ENCODE measurements at regions not wholly inside any gene's neighbourhood (a gene's known extent, or its start where the extent isn't known, plus 50 kb on each side); places are given as distances from the start of the nearest gene placed in this dataset.
"Not testable (repeated sequence)": the region's sequence is repeated elsewhere in the genome, so short reads cannot be mapped to it uniquely, and the experiment has no call there.

DNA sequence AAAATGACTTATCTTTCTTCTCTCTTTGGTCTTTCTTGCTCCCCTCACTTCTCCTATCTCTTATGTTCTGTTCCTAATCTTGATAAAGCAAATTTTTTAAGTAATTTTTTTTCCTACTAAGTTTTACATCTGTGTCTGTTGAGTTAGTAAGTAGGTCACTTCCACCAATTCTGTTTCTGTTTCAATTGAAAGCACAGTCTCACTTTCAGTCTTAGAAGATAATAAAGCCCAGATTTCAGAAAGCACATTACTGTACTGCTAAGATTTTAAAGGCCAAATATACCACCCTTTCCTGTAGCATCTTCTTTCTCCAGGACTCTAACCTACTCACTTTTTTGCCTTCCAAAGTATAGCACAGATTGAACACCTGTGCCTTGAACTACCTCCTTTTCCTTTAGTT lies 866.1 kb upstream of the ADGRB3 start:
- DNase-seq (ENCODE audit: low read depth in 2 of 2), result no peak

DNA sequence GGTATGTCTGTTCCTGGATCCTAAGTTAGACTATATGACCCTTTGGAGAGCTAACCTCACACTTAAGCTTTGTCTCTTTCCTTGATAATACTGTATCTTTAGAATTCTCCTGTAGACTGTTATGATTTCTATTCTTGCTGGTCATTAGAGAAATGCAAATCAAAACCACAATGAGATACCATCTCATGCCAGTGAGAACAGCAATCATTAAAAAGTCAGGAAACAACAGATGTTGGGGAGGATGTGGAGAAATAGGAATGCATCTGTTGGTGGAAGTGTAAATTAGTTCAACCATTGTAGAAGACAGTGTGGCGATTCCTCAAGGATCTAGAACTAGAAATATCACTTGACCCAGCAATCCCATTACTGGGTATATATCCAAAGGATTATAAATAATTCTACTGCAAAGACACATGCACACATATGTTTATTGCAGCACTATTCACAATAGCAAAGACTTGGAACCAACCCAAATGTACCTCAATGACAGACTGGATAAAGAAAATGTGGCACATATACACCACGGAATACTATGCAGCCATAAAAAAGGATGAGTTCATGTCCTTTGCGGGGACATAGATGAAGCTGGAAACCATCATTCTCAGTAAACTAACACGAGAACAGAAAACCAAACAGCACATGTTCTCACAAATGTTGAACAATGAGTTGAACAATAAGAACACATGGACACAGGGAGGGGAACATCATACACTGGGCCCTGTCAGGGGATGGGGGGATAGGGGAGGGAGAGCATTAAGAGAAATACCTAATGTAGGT lies 867.8 kb upstream of the ADGRB3 start:
- DNase-seq (ENCODE audit: low read depth in 2 of 2), result not testable (repeated sequence)

DNA sequence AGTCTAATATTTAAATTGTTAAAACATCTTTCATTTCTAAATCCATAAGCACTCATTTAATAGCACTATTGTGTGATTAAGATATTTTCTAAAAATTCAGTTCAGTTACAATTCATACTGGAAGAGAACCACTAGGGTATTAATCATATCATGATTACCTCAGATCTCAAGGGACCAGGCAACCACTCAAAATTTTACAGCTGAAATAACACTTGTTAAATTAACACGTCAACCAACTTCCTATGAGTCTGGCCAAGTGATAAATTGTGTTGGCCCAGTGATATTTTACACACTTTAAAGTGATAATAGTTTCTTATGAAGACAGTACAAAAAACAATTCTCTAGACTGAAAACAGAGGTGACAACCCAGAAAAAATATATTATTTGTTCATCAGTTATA lies 869.0 kb upstream of the ADGRB3 start:
- DNase-seq (ENCODE audit: low read depth in 2 of 2), result no peak

DNA sequence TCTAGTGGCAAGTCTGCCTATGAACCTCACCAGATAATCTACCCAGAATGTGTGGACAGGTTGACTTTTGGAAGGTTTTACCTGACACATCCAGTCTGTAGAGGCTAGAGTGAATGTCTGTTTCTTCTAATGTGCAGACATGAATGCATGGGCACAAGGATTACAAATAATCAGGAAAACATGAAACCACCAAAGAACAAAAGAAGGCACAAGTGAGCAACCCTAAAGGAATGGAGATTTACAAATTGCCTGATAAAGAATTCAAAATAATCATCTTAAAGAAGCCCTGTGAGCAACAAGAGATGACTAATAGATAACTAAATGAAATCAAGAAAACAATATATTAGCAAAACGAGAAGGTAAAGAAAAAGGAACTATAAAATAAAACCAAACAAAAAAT lies 876.1 kb upstream of the ADGRB3 start:
- no peak for DNase-seq (ENCODE audit: low read depth in 2 of 2)

DNA sequence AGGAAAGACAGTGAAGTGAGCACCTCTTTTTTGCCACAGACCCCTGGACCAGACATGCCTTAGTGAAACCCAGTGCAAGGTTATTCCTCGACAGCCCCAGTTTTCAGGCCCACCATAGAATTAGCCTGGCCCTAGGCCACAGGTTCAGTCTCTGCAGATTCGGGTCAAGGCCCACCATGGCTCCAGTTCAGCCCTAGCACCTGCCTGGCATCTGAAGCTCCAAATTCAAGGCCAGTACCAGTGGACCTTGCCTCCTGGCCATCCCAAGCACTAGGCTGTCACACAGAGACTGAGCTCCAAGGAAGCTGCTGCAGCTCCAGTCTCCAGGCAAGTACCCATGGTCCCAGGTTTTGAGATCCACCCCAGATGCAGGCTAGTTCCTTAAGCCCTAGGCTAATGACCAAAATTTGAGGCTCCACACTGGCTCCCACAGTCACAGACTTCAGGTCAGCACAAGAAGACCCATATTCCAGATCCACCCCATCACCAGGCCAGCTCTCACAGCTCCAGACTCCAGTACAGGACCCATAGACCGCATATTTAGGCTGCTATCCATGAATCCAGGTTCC lies 877.5 kb upstream of the ADGRB3 start:
- no peak for DNase-seq (ENCODE audit: low read depth in 2 of 2)

DNA sequence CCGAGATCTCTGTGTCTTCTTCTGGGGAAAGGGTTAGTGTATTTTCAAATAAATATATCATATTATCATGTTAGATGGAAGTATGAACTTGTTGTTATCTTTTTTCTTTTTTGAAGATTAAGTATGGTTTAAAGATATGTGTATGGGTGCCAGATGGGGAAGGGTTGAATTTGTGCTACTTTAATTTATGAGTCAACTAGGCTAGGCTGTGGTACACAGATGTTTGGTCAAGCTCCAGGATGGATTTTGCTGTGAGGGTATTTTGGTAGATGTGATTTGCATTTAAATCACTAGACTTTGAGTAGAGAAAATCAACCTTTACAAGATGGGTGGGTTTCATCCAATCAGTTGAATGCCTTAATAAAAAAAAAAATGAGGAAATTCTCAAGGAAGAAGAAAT lies 886.6 kb upstream of the ADGRB3 start:
- DNase-seq (ENCODE audit: low read depth in 2 of 2), result no peak

DNA sequence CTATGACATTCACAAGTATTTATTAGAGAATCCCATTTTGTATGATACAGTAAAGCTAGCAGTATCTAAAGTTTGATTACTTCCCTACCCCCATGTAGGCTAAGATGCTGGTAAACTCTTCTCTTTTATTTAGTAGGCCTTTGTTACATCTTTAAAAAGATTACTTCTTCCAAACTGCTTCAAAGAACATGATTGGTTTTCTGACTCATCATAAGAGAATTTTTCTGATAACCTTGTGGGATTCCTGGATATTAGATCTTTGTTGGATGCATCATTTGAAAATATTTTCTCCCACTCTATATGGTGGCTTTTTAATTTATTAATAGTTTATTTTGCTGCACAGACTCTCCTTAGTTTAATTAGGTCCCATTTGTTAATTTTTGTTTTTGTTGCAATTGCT lies 898.3 kb upstream of the ADGRB3 start:
- DNase-seq (ENCODE audit: low read depth in 2 of 2), result no peak

DNA sequence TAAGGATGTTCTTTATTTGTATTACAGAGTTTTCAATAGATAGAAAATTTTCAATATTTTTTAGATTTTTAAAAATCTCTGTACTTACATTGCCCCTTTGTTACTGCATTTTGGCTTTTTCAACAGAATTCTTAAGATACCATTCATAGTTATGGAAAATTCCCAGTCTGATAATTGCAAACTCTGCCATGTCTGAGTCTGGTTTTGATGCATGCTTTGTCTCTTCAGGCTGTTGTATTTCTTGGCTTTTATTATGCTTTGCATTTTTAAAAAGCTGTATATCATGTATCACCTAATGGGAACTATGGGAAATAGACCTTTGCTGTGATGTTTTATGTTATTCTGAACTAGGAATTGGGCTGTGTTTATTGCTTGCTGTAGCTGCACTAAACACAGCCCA lies 898.9 kb upstream of the ADGRB3 start:
- peak in 1 of 2 experiments; percentile 5 for DNase-seq (ENCODE audit: low read depth in 2 of 2)

DNA sequence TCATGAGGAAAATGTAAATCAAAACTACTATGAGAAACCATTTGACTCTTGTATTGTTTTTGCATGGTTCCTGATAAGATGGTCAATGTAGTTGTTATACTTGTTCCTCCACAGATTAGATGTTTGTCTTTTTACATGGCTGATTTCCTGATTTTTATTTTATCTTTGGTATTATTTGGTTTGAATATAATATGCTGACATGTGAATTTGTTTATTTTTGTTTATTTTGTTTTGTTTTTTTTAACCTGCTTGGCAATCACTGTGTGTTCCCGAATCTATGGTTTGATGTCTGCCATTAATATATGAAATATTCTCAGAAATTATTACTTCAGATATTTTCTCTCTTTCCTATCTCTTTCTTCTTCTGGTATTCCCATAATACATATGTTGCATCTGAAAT lies 899.5 kb upstream of the ADGRB3 start:
- DNase-seq (ENCODE audit: low read depth in 2 of 2), result no peak

DNA sequence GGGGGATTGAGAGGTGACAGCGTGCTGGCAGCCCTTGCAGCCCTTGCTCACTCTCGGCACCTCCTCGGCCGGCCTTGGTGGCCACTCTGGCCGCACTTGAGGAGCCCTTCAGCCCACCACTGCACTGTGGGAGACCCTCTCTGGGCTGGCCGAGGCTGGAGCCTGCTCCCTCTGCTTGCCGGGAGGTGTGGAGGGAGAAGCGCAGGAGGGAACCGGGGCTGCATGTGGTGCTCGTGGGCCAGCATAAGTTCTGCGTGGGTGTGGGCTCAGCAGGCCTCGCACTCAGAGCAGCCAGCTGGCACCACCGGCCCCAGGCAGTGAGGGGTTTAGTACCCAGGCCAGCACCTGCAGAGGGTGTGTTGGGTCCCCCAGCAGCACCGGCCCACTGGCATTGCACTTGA lies 912.2 kb upstream of the ADGRB3 start:
- no peak for DNase-seq (ENCODE audit: low read depth in 2 of 2)

DNA sequence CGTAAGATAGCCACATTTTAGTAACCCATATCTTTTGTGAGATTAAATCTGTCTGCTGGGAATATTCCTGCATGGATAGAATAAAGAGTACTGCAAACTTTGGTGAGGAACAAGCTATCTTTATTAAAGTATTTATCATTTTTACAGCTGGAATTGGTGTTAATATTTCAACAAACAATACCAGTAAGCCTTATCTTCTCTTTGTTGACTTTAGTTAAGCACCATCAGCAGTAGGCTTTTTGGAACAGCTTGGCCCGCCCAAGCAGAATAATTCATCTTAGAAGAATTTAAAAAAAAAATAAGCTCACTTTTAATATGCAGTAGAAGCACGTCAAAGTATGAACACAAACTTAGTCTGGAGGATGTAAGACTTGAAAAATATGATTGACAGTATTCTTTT lies 917.8 kb upstream of the ADGRB3 start:
- no peak for DNase-seq (ENCODE audit: low read depth in 2 of 2)

DNA sequence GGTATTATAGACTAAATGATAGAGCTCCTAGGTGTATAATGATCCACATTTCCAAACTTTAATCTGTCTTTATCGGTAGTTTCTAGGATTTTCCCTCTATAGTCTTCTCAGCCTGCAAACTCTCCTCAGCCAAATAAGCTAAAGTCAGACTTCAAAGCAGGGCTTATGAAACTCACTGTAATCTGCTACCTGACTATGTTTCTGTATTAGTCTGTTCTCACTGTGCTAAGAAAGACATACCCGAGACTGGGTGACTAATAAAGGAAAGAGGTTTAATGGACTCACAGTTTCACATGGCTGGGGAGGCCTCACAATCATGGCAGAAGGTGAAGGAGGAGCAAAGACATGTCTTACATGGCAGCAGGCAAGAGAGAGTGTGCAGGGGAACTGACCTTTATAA lies 928.7 kb upstream of the ADGRB3 start:
- DNase-seq (ENCODE audit: low read depth in 2 of 2), result no peak

DNA sequence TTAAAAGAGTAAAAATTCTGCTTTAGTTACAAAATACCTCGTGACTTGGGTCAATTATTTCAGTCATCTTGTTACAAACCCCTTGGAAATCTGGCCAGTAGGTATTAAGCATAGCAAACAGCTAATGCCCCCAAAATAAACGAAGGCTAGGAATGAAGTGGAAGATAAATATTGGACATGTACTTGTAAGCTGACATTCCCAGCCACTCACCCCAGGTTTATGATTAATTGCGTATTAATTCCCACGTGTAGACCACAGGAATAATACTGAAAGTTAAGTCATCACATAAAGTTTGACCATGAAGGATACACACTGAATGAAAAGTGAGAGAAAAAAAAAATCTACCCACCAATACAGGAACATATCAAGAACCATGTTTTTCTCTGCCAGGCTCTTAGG lies 936.5 kb upstream of the ADGRB3 start:
- DNase-seq (ENCODE audit: low read depth in 2 of 2), result no peak

DNA sequence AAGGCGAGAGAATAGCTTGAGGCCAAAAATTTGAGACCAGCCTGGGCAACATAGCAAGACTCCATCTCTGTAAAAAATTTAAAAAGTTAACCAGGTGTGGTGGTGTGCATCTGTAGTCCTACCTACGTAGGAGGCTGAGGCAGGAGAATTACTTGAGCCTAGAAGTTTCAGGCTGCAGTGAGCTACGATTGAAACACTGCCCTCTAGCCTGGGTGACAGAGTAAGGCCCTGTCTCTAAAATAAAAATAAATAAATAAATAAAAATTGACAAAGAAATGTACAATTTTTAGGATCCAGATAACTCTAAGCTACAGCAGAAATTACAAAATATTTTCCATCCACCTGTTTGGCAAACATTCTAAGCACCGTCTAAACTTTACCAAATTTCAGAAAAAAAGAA lies 941.0 kb upstream of the ADGRB3 start:
- no peak for DNase-seq (ENCODE audit: low read depth in 2 of 2)

DNA sequence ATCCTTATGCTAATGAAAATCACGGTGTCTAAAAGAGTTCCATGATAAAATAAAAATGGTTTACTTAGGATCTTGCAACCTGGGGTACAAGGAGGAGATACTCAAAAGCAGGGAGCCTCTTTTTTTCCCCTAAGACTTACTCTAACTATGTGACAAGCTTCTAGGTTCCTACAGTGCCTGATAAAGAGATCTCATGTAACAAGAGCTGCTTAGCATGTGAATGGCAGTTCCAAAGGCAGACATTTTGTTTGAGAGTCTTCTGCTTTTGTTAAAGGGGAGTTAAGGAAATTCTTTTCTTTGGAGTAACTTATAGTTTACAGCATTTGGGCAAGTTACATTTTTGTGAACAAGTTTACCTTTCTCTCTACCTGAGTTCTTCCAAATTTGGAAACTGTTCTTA lies 945.8 kb upstream of the ADGRB3 start:
- DNase-seq (ENCODE audit: low read depth in 2 of 2), result no peak

DNA sequence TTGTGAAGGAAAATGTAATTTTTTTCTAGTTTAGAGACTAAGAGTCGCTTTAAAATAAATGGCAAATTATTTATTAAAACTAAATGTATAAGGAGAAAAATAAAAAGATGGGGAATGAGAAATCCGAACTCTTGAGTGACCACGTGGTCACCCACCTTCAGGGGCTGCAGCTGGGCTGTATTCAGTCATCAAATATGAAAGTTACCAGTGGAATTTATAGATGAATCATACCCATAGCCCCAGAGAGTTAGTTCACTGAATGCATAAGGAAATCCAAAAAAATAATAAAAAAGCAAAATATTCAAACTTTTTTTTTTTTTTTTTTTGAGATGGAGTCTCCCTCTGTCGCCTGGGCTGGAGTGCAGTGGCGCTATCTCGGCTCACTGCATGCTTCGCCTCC lies 947.7 kb upstream of the ADGRB3 start:
- no peak for DNase-seq (ENCODE audit: low read depth in 2 of 2)

DNA sequence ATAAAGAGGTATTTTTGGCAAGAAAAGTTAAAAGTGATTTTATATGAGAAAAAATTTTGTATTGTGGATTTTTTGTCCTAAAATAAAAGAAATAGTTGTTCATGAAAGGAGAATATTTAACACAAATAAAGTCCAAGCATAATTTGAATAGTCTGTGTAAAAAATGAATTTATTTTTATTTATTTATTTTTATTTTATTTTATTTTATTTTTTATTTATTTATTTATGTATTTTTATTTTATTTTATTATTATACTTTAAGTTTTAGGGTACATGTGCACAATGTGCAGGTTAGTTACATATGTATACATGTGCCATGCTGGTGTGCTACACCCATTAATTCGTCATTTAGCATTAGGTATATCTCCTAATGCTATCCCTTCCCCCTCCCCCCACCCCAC lies 948.9 kb upstream of the ADGRB3 start:
- DNase-seq (ENCODE audit: low read depth in 2 of 2), result not testable (repeated sequence)

DNA sequence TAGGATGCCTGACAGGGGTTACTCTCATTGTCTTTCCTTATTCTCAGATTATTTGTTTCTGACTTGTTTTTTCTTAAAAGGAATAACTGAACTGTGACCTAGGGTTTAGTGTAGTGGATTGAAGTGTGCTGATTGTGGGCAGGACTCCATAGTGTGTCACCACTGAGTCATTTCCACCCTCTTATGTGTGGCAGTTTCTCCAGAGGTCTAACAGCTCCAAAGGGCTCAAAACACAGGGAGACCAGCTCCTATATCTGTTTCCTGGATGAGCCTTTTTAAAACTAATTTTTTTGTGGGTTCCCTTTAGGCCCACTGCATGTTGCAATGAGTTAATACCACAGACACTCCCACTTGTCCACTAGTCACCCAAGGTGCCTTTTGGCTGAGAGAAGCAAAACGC lies 951.1 kb upstream of the ADGRB3 start:
- peak in 1 of 2 experiments; percentile 11 for DNase-seq (ENCODE audit: low read depth in 2 of 2)

DNA sequence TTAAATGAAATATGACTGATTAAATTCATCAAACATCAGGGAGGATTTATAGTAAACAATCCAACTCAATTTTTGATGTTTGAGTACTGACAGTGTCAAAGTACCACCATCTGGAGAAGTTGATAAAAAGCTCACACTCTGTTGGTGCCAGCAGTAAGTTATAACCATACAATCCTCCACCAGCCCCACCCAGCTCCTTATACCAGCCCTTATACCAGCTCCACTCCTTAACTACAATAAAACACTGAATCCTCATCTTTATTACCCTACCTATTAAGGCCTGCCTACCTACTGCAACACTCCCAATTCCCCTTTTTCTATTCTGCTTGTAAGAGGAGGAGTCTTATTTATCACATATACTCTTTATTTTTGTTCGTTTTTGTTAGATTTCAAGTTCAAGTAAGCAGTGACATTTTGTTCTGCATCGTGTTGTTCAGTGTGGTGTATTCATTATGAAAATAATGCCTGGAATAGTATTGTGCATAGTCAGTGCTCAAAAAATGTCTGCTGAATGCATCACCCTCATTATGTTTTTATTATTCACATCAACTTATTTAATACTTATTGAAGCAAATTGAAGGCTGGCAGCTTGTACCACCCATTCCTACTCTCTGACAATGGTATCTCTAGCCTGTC lies 954.7 kb upstream of the ADGRB3 start:
- no peak for DNase-seq (ENCODE audit: low read depth in 2 of 2)

DNA sequence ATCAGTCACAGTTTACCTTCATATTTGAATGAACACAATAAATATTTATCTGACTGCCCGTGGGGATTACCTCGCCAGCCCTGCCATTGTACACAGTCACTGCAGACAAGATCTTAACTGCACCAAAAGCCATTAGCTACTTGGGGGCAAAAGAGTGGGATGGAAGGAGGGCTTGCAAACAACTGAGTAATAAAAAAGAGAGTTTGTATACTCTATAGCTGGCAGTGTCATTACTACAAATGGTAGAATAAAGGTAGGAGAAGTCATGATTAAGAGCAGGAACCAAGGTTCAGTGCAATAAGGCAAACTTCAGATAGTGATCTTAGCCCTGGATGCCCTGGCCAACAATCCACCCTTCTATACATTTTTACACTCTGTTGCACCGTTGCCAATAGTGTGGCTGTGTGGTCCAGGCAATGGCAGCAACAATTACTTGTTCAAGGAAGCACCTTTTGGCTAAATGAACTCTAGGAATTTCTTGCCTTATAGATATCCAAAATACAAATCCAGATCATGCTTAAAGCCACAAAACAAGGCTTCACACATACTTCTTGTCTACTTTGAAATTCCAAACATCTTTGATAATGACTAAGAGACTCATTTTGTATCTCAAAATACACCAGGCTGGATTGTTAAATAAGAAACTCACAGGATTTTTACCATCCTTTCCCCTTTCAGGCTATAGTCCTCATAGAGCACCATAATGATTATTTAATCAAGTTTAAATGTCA lies 955.4 kb upstream of the ADGRB3 start:
- no peak for DNase-seq (ENCODE audit: low read depth in 2 of 2)

DNA sequence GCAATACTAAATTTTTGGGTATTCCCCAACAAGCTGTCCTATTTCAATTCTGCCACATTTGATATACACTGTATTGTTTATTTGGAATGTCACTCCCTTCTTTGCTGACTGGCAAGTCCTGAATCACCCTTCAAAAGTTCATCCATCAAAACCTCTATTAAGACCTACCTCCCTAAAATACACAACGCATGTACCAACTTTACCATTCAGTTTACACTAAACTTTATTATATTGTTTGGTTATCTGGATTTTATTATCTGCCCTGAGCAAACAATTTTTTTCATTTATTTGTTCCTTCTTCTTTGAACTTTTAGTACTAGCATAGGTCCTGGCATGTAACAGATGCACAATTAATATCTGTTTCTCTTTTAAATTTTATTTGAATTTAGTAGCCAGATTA lies 958.2 kb upstream of the ADGRB3 start:
- DNase-seq (ENCODE audit: low read depth in 2 of 2), result no peak

DNA sequence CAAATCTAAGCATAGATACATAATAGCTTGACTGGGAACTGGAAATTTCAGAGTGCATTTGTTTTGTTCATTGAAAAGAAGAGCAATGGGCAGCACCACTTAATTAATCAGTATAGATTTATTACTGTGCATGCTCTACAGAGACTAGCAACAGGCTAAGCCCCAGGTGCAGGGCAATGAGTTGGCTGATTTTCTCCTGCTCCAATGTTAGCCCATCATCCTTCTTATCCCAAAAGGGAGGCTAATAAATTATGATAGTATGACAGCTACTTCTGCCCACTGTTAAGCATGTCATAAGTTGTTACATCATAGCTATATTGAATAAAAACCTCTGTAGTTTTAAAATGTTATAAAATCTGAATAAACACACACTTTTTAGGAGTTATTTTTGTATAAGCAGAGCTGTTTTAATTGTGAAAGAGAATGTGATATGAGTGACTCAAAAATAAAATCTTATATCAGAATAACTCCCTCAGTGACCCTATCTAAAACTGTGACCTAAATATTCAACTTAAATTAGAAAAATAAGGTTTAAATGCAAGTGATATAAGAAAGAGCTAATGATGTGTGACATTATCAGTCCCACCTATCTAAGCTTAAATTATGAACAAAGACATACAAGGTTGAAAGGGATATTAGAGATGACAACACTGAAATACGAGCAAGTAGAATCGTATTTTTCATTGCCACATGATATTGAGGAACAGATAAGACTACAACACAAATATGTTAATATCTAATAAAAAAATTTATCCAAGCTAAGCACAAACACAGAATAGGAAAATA lies 967.3 kb upstream of the ADGRB3 start:
- DNase-seq (ENCODE audit: low read depth in 2 of 2), result no peak
